Neural progenitor cell (in vitro differentiated cells): ENCODE measurements at regions not wholly inside any gene's neighbourhood (a gene's known extent, or its start where the extent isn't known, plus 50 kb on each side); places are given as distances from the start of the nearest gene placed in this dataset.

ENCODE experiments used
- DNase-seq: peaks from one replicate; pipeline ENCODE4 v3.0.0-alpha.2; 2016; ENCODE audit warnings: low spot score
- H2AFZ ChIP-seq: fragments of 200-600 bp; sonication (generic); replicated peaks from 2 replicates; pipeline ENCODE4 v1.6.1; 2016; ENCODE audit warnings: antibody characterized with exemption
- H3F3A ChIP-seq: fragments of 200-600 bp; sonication (generic); 2 replicates; pipeline ENCODE4 v1.6.1; 2016; ENCODE audit warnings: antibody characterized with exemption, low read depth
- H3K27ac ChIP-seq: fragments of 200-600 bp; sonication (generic); 2 replicates; pipeline ENCODE4 v1.5.1; 2016; ENCODE audit warnings: mild to moderate bottlenecking
- H3K27me3 ChIP-seq: fragments of 200-600 bp; sonication (generic); 2 replicates; pipeline ENCODE4 v1.6.1; 2016; ENCODE audit warnings: mild to moderate bottlenecking, moderate library complexity
- H3K36me3 ChIP-seq: fragments of 200-600 bp; sonication (generic); 2 replicates; pipeline ENCODE4 v1.5.1; 2016
- H3K4me1 ChIP-seq: fragments of 200-600 bp; sonication (generic); 2 replicates; pipeline ENCODE4 v1.6.1; 2016; ENCODE audit warnings: mixed run types
- H3K4me2 ChIP-seq: fragments of 200-600 bp; sonication (generic); 2 replicates; pipeline ENCODE4 v1.6.1; 2016
- H3K4me3 ChIP-seq: fragments of 200-600 bp; sonication (generic); 2 replicates; pipeline ENCODE4 v1.5.1; 2016
- H3K79me2 ChIP-seq: fragments of 200-600 bp; sonication (generic); 2 replicates; pipeline ENCODE4 v1.6.1; 2016; ENCODE audit warnings: low read depth
- H3K9ac ChIP-seq: fragments of 200-600 bp; sonication (generic); 2 replicates; pipeline ENCODE4 v1.6.1; 2016
- H3K9me3 ChIP-seq: fragments of 200-600 bp; sonication (generic); 2 replicates; pipeline ENCODE4 v1.5.1; 2016; ENCODE audit warnings: low read depth
- H4K20me1 ChIP-seq: fragments of 200-600 bp; sonication (generic); 2 replicates; pipeline ENCODE4 v1.6.1; 2016; ENCODE audit warnings: low read depth
- H3K27ac Mint-ChIP-seq: 3 replicates; pipeline ENCODE4 v1.8.0; 2021; ENCODE audit warnings: mixed read lengths
- H3K27me3 Mint-ChIP-seq: 2 replicates; pipeline ENCODE4 v1.8.0; 2022; ENCODE audit warnings: low read depth, mild to moderate bottlenecking, inconsistent platforms, moderate library complexity, mixed read lengths; ENCODE audit not compliant: insufficient read depth
- H3K36me3 Mint-ChIP-seq: 3 replicates; pipeline ENCODE4 v1.8.0; 2021; ENCODE audit warnings: mixed read lengths
- H3K4me1 Mint-ChIP-seq: 3 replicates; pipeline ENCODE4 v1.8.0; 2021; ENCODE audit warnings: mixed read lengths
- H3K4me3 Mint-ChIP-seq: 3 replicates; pipeline ENCODE4 v1.8.0; 2021; ENCODE audit warnings: mild to moderate bottlenecking, moderate library complexity, mixed read lengths
- H3K9me3 Mint-ChIP-seq: 3 replicates; pipeline ENCODE4 v1.8.0; 2020; ENCODE audit warnings: mixed read lengths
- EZH2 ChIP-seq: fragments of 200-600 bp; sonication (generic); IDR thresholded peaks from 2 replicates; pipeline ENCODE4 v1.6.1; 2017; ENCODE audit warnings: antibody characterized with exemption, mild to moderate bottlenecking, moderate library complexity
- EZH2phosphoT487 ChIP-seq: fragments of 200-600 bp; sonication (generic); IDR thresholded peaks from 2 replicates; pipeline ENCODE4 v1.6.1; 2017; ENCODE audit warnings: antibody characterized with exemption
- TF ChIP-seq, protein P1 (sequence below): fragments of 200-600 bp; sonication (generic); IDR thresholded peaks from 2 replicates; pipeline ENCODE4 v1.5.1; 2017; ENCODE audit warnings: antibody characterized with exemption, mild to moderate bottlenecking

DNA sequence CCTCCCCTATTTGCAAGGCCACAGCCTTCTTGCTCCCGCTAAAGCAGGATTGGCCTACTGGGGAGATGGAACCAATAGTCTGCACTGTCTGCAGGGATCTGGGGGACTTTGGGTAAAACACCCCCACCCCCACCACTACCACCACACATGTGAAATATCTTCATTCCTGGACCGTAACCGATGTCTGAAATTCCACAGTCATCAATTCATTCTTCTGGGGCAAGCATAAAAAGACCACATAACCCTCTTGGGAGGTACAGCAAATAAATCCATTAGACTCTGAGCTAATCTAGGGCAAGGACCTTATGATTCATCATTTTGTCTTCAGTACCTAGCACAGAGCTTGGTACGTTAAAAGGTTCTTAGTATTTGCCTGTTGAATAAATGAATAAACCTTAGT, 307.8 kb downstream of the GPAM start:
- H3K27ac Mint-ChIP-seq: no peak overlapping the region
- no peaks in the 10 kb centered on the region for H3K4me1 ChIP-seq
- no peaks in the 10 kb centered on the region for H3K27me3 ChIP-seq
- H3K4me1 Mint-ChIP-seq: no peaks in the 10 kb centered on the region
- H3K9ac ChIP-seq: no peak overlapping the region
- no peak for DNase-seq
- no peaks in the 10 kb centered on the region for H3F3A ChIP-seq
- H3K9me3 ChIP-seq: no peaks in the 10 kb centered on the region
- H4K20me1 ChIP-seq: no peaks in the 10 kb centered on the region
- no peak overlapping the region for H2AFZ ChIP-seq
- H3K27ac ChIP-seq: no peak overlapping the region
- H3K36me3 Mint-ChIP-seq: no peaks in the 10 kb centered on the region
- H3K4me3 Mint-ChIP-seq: no peak overlapping the region
- TF ChIP-seq, protein P1, sequence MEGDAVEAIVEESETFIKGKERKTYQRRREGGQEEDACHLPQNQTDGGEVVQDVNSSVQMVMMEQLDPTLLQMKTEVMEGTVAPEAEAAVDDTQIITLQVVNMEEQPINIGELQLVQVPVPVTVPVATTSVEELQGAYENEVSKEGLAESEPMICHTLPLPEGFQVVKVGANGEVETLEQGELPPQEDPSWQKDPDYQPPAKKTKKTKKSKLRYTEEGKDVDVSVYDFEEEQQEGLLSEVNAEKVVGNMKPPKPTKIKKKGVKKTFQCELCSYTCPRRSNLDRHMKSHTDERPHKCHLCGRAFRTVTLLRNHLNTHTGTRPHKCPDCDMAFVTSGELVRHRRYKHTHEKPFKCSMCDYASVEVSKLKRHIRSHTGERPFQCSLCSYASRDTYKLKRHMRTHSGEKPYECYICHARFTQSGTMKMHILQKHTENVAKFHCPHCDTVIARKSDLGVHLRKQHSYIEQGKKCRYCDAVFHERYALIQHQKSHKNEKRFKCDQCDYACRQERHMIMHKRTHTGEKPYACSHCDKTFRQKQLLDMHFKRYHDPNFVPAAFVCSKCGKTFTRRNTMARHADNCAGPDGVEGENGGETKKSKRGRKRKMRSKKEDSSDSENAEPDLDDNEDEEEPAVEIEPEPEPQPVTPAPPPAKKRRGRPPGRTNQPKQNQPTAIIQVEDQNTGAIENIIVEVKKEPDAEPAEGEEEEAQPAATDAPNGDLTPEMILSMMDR: no peak
- TF ChIP-seq EZH2phosphoT487 (no peak), EZH2 (no peak)
- no peak overlapping the region for H3K4me3 ChIP-seq
- peaks cover 7% of the 10 kb centered on the region for H3K9me3 Mint-ChIP-seq
- H3K36me3 ChIP-seq: no peaks in the 10 kb centered on the region
- H3K79me2 ChIP-seq: no peaks in the 10 kb centered on the region
- peaks cover 8% of the 10 kb centered on the region for H3K27me3 Mint-ChIP-seq
- no peak overlapping the region for H3K4me2 ChIP-seq

DNA sequence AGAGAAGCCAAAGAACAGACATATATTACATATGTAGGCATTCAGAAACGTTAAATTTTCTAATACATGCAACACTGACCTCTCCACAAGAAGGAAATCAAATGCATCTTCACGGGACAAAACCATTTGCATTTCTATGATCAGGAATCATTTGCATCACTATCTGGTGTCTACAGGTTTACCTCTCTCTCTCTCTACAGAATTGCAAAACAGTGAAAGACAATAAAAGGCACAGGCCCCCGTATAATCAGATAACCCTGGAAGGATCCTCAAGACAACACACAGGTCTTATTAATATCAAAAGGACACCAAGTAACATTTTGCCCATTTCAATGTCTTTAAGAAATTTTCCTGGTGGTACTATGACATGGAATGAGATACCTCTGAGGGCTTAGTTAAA, 306.3 kb downstream of the GPAM start:
- H3K4me1 Mint-ChIP-seq: no peaks in the 10 kb centered on the region
- H3K79me2 ChIP-seq: no peaks in the 10 kb centered on the region
- H3K9ac ChIP-seq: no peak overlapping the region
- no peak for DNase-seq
- H4K20me1 ChIP-seq: no peaks in the 10 kb centered on the region
- no peaks in the 10 kb centered on the region for H3F3A ChIP-seq
- H2AFZ ChIP-seq: no peak overlapping the region
- H3K9me3 ChIP-seq: no peaks in the 10 kb centered on the region
- no peak overlapping the region for H3K4me3 ChIP-seq
- no peak overlapping the region for H3K4me3 Mint-ChIP-seq
- H3K27me3 ChIP-seq: no peaks in the 10 kb centered on the region
- H3K9me3 Mint-ChIP-seq: peaks cover 4% of the 10 kb centered on the region
- no peak overlapping the region for H3K27ac ChIP-seq
- H3K27ac Mint-ChIP-seq: no peak overlapping the region
- no peaks in the 10 kb centered on the region for H3K36me3 ChIP-seq
- no peaks in the 10 kb centered on the region for H3K4me1 ChIP-seq
- no peak overlapping the region for H3K4me2 ChIP-seq
- TF ChIP-seq, protein P1: no peak
- TF ChIP-seq EZH2phosphoT487: no peak
- TF ChIP-seq EZH2: no peak
- H3K36me3 Mint-ChIP-seq: no peaks in the 10 kb centered on the region
- H3K27me3 Mint-ChIP-seq: peaks cover 8% of the 10 kb centered on the region

DNA sequence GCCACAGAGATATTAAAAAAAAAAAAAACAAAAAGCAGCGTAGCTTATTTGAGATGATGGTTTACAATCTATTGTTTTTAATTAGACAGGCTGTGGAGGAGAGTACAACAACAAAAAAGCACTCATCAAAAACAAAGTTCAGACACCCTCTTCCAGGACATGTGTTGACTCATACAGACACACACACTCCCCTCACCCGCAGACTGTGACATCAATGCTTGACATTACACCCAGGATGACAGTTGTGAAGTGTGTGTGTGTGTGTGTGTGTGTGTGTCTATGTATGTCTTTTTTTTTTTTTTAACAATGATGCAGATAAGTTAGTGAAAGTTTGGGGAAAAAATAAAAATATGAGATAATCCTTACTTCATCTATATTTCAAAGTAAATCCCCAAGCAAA, 303.6 kb downstream of the GPAM start:
- Histone ChIP-seq H3K27me3 (no peaks in the 10 kb centered on the region), H3K9ac (no peak overlapping the region), H3K36me3 (no peaks in the 10 kb centered on the region), H3K79me2 (no peaks in the 10 kb centered on the region), H3F3A (no peaks in the 10 kb centered on the region), H4K20me1 (no peaks in the 10 kb centered on the region), H3K4me1 (no peaks in the 10 kb centered on the region), H2AFZ (no peak overlapping the region), H3K27ac (no peak overlapping the region), H3K4me3 (no peak overlapping the region), H3K9me3 (no peaks in the 10 kb centered on the region), H3K4me2 (no peak overlapping the region)
- Mint-ChIP-seq H3K4me3 (no peak overlapping the region), H3K27ac (no peak overlapping the region), H3K4me1 (no peaks in the 10 kb centered on the region), H3K27me3 (peaks cover 7% of the 10 kb centered on the region), H3K36me3 (no peaks in the 10 kb centered on the region), H3K9me3 (peaks cover 4% of the 10 kb centered on the region)
- no peak for TF ChIP-seq EZH2phosphoT487
- no peak for TF ChIP-seq EZH2
- TF ChIP-seq, protein P1: no peak
- no peak for DNase-seq
